SU-DHL-6 (cell line): ENCODE measurements at regions not wholly inside any gene's neighbourhood (a gene's known extent, or its start where the extent isn't known, plus 50 kb on each side); places are given as distances from the start of the nearest gene placed in this dataset.

Experiments
- H2AFZ ChIP-seq: fragments of 200-600 bp; sonication (generic); 2 replicates; pipeline ENCODE4 v1.6.1; 2014; ENCODE audit warnings: low read depth, mild to moderate bottlenecking, moderate library complexity, mixed read lengths, antibody characterized with exemption, low read length; ENCODE audit not compliant: severe bottlenecking
- H3F3A ChIP-seq: fragments of 200-600 bp; shearing (Covaris generic); 2 replicates; pipeline ENCODE4 v1.6.0; 2016; ENCODE audit warnings: antibody characterized with exemption, mild to moderate bottlenecking; ENCODE audit not compliant: insufficient read depth
- H3K27ac ChIP-seq: fragments of 200-600 bp; sonication (generic); 2 replicates; pipeline ENCODE4 v1.5.1; 2016; ENCODE audit warnings: low read depth, mild to moderate bottlenecking, low read length, moderate library complexity, mixed read lengths
- H3K27me3 ChIP-seq: fragments of 200-600 bp; sonication (generic), shearing (Covaris generic); 2 replicates; pipeline ENCODE4 v1.6.0; 2014; ENCODE audit warnings: mild to moderate bottlenecking, low read length
- H3K36me3 ChIP-seq: fragments of 200-600 bp; sonication (generic); 2 replicates; pipeline ENCODE4 v1.6.1; 2014; ENCODE audit warnings: mild to moderate bottlenecking, low read length, mixed read lengths
- H3K4me2 ChIP-seq: fragments of 300-600, 200-600 bp; shearing (Covaris generic), sonication (generic); 2 replicates; pipeline ENCODE4 v1.6.0; 2014; ENCODE audit warnings: low read length, low read depth, mild to moderate bottlenecking; ENCODE audit not compliant: poor library complexity, severe bottlenecking
- H3K4me3 ChIP-seq: fragments of 200-600 bp; sonication (generic); 2 replicates; pipeline ENCODE4 v1.5.1; 2014; ENCODE audit warnings: antibody characterized with exemption, low read length, mild to moderate bottlenecking, mixed read lengths; ENCODE audit not compliant: insufficient read depth, poor library complexity, severe bottlenecking
- H3K79me2 ChIP-seq: fragments of 200-600 bp; sonication (generic); 2 replicates; pipeline ENCODE4 v1.6.1; 2014; ENCODE audit warnings: mild to moderate bottlenecking, low read length, moderate library complexity; ENCODE audit not compliant: insufficient read depth
- H3K9ac ChIP-seq: fragments of 200-600 bp; sonication (generic); 2 replicates; pipeline ENCODE4 v1.7.0; 2014; ENCODE audit warnings: mild to moderate bottlenecking, low read length
- H3K9me2 ChIP-seq: fragments of 200-600 bp; sonication (generic); replicated peaks from 2 replicates; pipeline ENCODE4 v1.6.1; 2014; ENCODE audit warnings: low read length; ENCODE audit not compliant: insufficient read depth
- H3K9me3 ChIP-seq: fragments of 200-600 bp; sonication (generic); 2 replicates; pipeline ENCODE4 v1.6.1; 2014; ENCODE audit warnings: low read length, mixed read lengths; ENCODE audit not compliant: insufficient read depth
- H4K20me1 ChIP-seq: fragments of 200-600 bp; sonication (generic); 2 replicates; pipeline ENCODE4 v1.6.1; 2014; ENCODE audit warnings: low read depth, mild to moderate bottlenecking, antibody characterized with exemption, low read length, moderate library complexity, mixed read lengths
- EZH2phosphoT487 ChIP-seq: fragments of 200-600 bp; sonication (generic), shearing (Covaris generic); conservative IDR thresholded peaks from 2 replicates; pipeline ENCODE4 v1.6.1; 2018; ENCODE audit warnings: mild to moderate bottlenecking, antibody characterized with exemption, low read length, moderate library complexity, mixed read lengths
- TF ChIP-seq, protein P1 (sequence below): fragments of 200-600 bp; sonication (generic); IDR thresholded peaks from one replicate; pipeline ENCODE4 v1.5.1; 2017; ENCODE audit warnings: antibody characterized with exemption, mild to moderate bottlenecking, low read length, moderate library complexity; ENCODE audit not compliant: insufficient read depth, poor library complexity, severe bottlenecking

DNA sequence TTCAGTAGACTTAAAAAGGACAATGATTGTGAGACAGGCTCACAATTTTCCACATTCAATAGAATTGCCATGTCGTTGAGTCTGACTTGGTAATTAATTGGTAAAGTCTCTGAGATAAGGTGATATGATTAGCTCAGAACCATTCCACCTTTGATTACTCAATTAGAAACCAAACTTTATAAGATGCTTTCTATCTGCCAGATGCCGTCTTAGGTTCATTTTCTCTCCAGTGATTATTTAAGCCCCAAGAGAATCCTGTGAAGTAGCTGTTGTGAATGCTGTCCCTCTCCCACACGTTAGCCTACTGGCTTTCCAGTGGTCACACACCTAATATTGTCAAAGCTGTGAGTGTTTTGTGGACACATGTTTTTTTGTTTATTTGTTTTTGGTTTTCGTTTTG lies 528.9 kb upstream of the ZNF462 start:
- Histone ChIP-seq H3F3A (no peaks in the 10 kb centered on the region), H3K9ac (no peak overlapping the region), H3K9me3 (no peaks in the 10 kb centered on the region), H3K27ac (no peak overlapping the region), H4K20me1 (no peaks in the 10 kb centered on the region), H3K27me3 (no peaks in the 10 kb centered on the region), H2AFZ (no peak overlapping the region), H3K4me3 (no peak overlapping the region), H3K4me2 (no peak overlapping the region), H3K36me3 (no peaks in the 10 kb centered on the region), H3K9me2 (no peaks in the 10 kb centered on the region), H3K79me2 (no peaks in the 10 kb centered on the region)
- TF ChIP-seq EZH2phosphoT487: no peak
- TF ChIP-seq, protein P1, sequence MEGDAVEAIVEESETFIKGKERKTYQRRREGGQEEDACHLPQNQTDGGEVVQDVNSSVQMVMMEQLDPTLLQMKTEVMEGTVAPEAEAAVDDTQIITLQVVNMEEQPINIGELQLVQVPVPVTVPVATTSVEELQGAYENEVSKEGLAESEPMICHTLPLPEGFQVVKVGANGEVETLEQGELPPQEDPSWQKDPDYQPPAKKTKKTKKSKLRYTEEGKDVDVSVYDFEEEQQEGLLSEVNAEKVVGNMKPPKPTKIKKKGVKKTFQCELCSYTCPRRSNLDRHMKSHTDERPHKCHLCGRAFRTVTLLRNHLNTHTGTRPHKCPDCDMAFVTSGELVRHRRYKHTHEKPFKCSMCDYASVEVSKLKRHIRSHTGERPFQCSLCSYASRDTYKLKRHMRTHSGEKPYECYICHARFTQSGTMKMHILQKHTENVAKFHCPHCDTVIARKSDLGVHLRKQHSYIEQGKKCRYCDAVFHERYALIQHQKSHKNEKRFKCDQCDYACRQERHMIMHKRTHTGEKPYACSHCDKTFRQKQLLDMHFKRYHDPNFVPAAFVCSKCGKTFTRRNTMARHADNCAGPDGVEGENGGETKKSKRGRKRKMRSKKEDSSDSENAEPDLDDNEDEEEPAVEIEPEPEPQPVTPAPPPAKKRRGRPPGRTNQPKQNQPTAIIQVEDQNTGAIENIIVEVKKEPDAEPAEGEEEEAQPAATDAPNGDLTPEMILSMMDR: no peak

DNA sequence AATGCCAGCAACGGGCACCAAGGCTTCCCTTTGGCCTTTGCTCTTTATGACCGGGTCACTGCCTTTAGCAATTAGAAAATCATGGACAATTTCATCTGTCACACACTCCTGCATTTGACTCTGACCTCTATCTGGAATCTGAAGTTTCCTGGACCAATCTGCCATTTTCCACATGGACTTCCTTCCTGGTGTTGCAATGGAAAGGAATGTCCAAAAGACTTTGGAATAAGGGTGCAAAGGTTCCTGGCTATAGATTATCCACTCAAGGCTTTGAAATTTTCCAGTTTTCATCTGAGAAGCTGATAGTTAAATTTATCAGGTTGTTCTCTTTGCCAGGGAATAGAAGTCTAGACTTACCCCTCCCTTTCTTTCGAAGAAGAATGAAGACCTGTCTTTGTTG lies 523.1 kb upstream of the ZNF462 start:
- H3K4me3 ChIP-seq: no peak overlapping the region
- H3K27ac ChIP-seq: no peak overlapping the region
- H3K27me3 ChIP-seq: no peaks in the 10 kb centered on the region
- no peaks in the 10 kb centered on the region for H3K9me2 ChIP-seq
- H3K79me2 ChIP-seq: no peaks in the 10 kb centered on the region
- no peaks in the 10 kb centered on the region for H3K36me3 ChIP-seq
- H3F3A ChIP-seq: no peaks in the 10 kb centered on the region
- no peak overlapping the region for H2AFZ ChIP-seq
- H4K20me1 ChIP-seq: no peaks in the 10 kb centered on the region
- no peak overlapping the region for H3K4me2 ChIP-seq
- no peaks in the 10 kb centered on the region for H3K9me3 ChIP-seq
- TF ChIP-seq, protein P1: no peak
- TF ChIP-seq EZH2phosphoT487: no peak
- H3K9ac ChIP-seq: no peak overlapping the region

DNA sequence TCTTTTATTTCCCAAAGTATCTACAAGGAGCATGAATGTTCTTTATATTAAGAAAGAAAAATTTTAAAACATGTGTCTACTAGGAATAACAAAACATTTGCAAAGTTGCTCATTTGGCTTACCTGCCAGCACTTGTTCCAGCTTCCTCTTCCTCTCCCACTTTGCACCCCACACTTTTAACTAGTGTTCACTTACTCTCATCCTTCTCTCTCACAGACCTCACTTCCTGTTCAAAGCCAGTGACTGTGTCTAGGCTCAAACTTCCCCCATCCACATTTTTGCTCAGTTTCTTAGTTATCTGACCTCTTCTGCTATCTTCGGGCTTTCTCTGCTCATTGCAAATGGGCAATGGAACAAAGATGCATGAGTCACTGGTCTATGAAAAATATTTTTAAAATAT lies 512.2 kb upstream of the ZNF462 start:
- Histone ChIP-seq H3K79me2 (no peaks in the 10 kb centered on the region), H2AFZ (no peak overlapping the region), H3K27ac (no peak overlapping the region), H3K9me3 (no peaks in the 10 kb centered on the region), H3K4me2 (no peak overlapping the region), H4K20me1 (no peaks in the 10 kb centered on the region; the same call in 1 of the 2 replicates), H3K4me3 (no peak overlapping the region), H3K9ac (no peak overlapping the region), H3K36me3 (no peaks in the 10 kb centered on the region), H3K9me2 (no peaks in the 10 kb centered on the region), H3F3A (no peaks in the 10 kb centered on the region), H3K27me3 (no peaks in the 10 kb centered on the region)
- TF ChIP-seq EZH2phosphoT487: no peak
- TF ChIP-seq, protein P1: no peak
